ENCODE measurements at regions not wholly inside any gene's neighbourhood (a gene's known extent, or its start where the extent isn't known, plus 50 kb on each side); places are given as distances from the start of the nearest gene placed in this dataset.

DNA sequence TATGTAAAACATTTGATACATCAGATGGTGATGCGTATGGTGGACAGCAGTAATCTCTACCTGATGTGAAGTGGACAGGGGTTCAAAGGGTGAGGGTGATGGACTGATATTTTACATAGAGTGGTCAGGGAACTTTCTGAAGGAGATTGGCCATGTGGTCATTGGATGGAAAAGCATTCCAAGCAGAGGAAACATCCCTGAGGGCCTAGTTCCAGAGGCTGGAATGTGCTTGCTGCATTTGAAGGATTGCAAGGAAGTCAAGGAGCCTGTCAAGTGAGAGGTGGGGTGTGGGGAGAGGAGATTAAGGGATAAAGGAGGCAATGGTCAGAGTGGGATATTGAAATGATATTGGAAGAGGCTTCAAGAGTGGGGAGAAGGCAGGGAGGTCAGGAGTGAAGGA is 151.9 kb upstream of the NTM start:
- TF ChIP-seq, protein P1, sequence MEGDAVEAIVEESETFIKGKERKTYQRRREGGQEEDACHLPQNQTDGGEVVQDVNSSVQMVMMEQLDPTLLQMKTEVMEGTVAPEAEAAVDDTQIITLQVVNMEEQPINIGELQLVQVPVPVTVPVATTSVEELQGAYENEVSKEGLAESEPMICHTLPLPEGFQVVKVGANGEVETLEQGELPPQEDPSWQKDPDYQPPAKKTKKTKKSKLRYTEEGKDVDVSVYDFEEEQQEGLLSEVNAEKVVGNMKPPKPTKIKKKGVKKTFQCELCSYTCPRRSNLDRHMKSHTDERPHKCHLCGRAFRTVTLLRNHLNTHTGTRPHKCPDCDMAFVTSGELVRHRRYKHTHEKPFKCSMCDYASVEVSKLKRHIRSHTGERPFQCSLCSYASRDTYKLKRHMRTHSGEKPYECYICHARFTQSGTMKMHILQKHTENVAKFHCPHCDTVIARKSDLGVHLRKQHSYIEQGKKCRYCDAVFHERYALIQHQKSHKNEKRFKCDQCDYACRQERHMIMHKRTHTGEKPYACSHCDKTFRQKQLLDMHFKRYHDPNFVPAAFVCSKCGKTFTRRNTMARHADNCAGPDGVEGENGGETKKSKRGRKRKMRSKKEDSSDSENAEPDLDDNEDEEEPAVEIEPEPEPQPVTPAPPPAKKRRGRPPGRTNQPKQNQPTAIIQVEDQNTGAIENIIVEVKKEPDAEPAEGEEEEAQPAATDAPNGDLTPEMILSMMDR (conservative IDR thresholded peaks at IDR 0.05; ENCODE audit: low read length): no peak
- TF ChIP-seq EZH2phosphoT487 (IDR thresholded peaks at IDR 0.05; ENCODE audit: borderline replicate concordance, low read depth, low read length): no peak
